Stimulated activated naive CD8-positive, alpha-beta T cell treated with anti-CD3 and anti-CD28 coated beads, Interleukin-15, Interleukin-2, amounts not matched to agents 100 U/mL and 50 U/mL, for 24 hours (primary cell): ENCODE measurements at regions not wholly inside any gene's neighbourhood (a gene's known extent, or its start where the extent isn't known, plus 50 kb on each side); places are given as distances from the start of the nearest gene placed in this dataset.
"Not testable (repeated sequence)": the region's sequence is repeated elsewhere in the genome, so short reads cannot be mapped to it uniquely, and the experiment has no call there.

ENCODE experiments used
- ATAC-seq: fragments of 150-1000 bp; cut with Tn5 transposase; one replicate; pipeline ENCODE4 v1.10.0; 2021
- DNase-seq: peaks from one replicate; pipeline ENCODE4 v3.0.0; 2021

GRCh38 chr12:67716817-67717216 lies 68.3 kb downstream of the DYRK2 start:
- no peak for ATAC-seq
- no peak for DNase-seq

GRCh38 chr12:67719303-67719702 lies 70.8 kb downstream of the DYRK2 start:
- not testable (repeated sequence) for DNase-seq

GRCh38 chr12:67720351-67720856 lies 71.9 kb downstream of the DYRK2 start:
- ATAC-seq (no peak), DNase-seq (no peak)

More at GRCh38 chr12:67719303-67719702, 70.8 kb downstream of the DYRK2 start:
- ATAC-seq = not testable (repeated sequence)

GRCh38 chr12:67721248-67721647 lies 72.7 kb downstream of the DYRK2 start:
- ATAC-seq (no peak), DNase-seq (no peak)

GRCh38 chr12:67722296-67722695 lies 73.8 kb downstream of the DYRK2 start:
- DNase-seq (no peak), ATAC-seq (no peak)

- DNase-seq = no peak
- no peak for ATAC-seq
These were observed 78.3 kb downstream of the DYRK2 start for GRCh38 chr12:67726868-67727267.

GRCh38 chr12:67727702-67728666 lies 79.4 kb downstream of the DYRK2 start:
- no peak for ATAC-seq
- DNase-seq = no peak

GRCh38 chr12:67732857-67733256 lies 84.3 kb downstream of the DYRK2 start:
- ATAC-seq = no peak
- no peak for DNase-seq

- ATAC-seq = no peak
- DNase-seq = no peak
These were observed 87.3 kb downstream of the DYRK2 start for GRCh38 chr12:67735868-67736267.

- DNase-seq (no peak), ATAC-seq (no peak)
These were observed 92.2 kb downstream of the DYRK2 start for GRCh38 chr12:67740711-67741110.

GRCh38 chr12:67741270-67741669 lies 92.7 kb downstream of the DYRK2 start:
- DNase-seq (no peak), ATAC-seq (no peak)

GRCh38 chr12:67742461-67742860 lies 93.9 kb downstream of the DYRK2 start:
- ATAC-seq = no peak
- DNase-seq = no peak

GRCh38 chr12:67747869-67748742 lies 99.6 kb downstream of the DYRK2 start:
- no peak for ATAC-seq
- DNase-seq = no peak

GRCh38 chr12:67748743-67749040 lies 100.1 kb downstream of the DYRK2 start:
- DNase-seq (no peak), ATAC-seq (no peak)

- ATAC-seq (no peak), DNase-seq (no peak)
These were observed 102.1 kb downstream of the DYRK2 start for GRCh38 chr12:67750513-67751183.

- DNase-seq (no peak), ATAC-seq (no peak)
These were observed 102.9 kb downstream of the DYRK2 start for GRCh38 chr12:67751381-67751928.

- ATAC-seq (no peak), DNase-seq (no peak)
These were observed 103.7 kb downstream of the DYRK2 start for GRCh38 chr12:67752226-67752732.

GRCh38 chr12:67754933-67755697 lies 106.6 kb downstream of the DYRK2 start:
- ATAC-seq = no peak
- no peak for DNase-seq

GRCh38 chr12:67757651-67758050 lies 109.1 kb downstream of the DYRK2 start:
- DNase-seq (no peak), ATAC-seq (no peak)

- DNase-seq (no peak), ATAC-seq (no peak)
These were observed 109.6 kb downstream of the DYRK2 start for GRCh38 chr12:67758119-67758518.

- DNase-seq = no peak
- no peak for ATAC-seq
These were observed 110.0 kb downstream of the DYRK2 start for GRCh38 chr12:67758521-67758920.
